Panc1 (cell line): ENCODE measurements at regions not wholly inside any gene's neighbourhood (a gene's known extent, or its start where the extent isn't known, plus 50 kb on each side); places are given as distances from the start of the nearest gene placed in this dataset.

ENCODE experiments used
- POLR2AphosphoS5 ChIP-seq: IDR thresholded peaks from 2 replicates; pipeline ENCODE4 v1.6.1; 2012; ENCODE audit warnings: mild to moderate bottlenecking, low read depth, low read length, moderate library complexity
- SIN3A ChIP-seq: IDR thresholded peaks from 2 replicates; pipeline ENCODE4 v1.6.1; 2012; ENCODE audit warnings: low read depth, mild to moderate bottlenecking, low read length, moderate library complexity, borderline replicate concordance; ENCODE audit not compliant: insufficient read depth
- TCF7L2 ChIP-seq: IDR thresholded peaks from 2 replicates; pipeline ENCODE4 v1.6.1; 2011; ENCODE audit warnings: mild to moderate bottlenecking, low read depth, low read length, inconsistent platforms
- TF ChIP-seq, protein P1 (sequence below): fragments of 450-650 bp; IDR thresholded peaks from 2 replicates; pipeline ENCODE4 v1.5.1; 2017; ENCODE audit warnings: mild to moderate bottlenecking
- TF ChIP-seq, protein P2 (sequence below), 2 experiments: IDR thresholded peaks; 2 replicates each; pipeline ENCODE4 v1.6.1; 2011 to 2012; ENCODE audit warnings: low read depth in 2 of 2, control low read depth in 1 of 2, low read length in 1 of 2, mild to moderate bottlenecking in 1 of 2, moderate library complexity in 1 of 2; ENCODE audit not compliant: insufficient read depth in 1 of 2

DNA sequence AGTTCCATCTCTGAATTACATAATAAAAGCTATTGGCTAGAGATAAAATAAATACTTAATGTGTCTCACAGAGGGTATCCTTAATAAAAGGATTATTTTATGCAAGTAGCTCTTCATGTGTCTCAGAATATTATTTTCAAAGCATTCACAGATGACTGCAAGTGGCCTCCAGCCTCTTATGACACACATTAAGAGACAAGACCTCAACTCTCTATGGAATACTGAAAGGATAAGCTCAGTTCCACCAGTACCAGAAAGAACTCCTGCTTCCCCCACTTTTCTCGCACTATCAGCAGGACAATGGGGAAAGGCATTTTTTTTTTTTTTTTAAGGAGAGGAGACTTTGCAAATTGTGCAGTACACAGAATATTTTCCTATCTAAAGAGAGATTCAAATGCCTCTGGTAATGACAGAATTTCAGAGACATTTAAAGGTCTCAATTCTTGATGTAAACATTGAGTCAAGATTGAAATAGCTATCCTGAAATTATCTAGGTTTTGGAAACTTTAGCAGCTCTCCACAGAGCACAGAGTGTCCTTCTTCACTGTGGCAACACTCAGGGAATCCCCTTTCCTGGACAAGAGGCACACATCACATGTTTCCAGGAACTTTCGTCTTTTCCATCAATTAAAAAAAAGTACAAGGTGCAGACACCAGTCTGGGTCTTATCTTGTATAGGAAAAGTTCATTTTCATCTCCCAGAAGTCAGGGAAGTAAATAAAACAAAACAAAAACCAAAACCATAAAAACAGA lies 122.0 kb upstream of the ANK3 start:
- TF ChIP-seq, protein P1, sequence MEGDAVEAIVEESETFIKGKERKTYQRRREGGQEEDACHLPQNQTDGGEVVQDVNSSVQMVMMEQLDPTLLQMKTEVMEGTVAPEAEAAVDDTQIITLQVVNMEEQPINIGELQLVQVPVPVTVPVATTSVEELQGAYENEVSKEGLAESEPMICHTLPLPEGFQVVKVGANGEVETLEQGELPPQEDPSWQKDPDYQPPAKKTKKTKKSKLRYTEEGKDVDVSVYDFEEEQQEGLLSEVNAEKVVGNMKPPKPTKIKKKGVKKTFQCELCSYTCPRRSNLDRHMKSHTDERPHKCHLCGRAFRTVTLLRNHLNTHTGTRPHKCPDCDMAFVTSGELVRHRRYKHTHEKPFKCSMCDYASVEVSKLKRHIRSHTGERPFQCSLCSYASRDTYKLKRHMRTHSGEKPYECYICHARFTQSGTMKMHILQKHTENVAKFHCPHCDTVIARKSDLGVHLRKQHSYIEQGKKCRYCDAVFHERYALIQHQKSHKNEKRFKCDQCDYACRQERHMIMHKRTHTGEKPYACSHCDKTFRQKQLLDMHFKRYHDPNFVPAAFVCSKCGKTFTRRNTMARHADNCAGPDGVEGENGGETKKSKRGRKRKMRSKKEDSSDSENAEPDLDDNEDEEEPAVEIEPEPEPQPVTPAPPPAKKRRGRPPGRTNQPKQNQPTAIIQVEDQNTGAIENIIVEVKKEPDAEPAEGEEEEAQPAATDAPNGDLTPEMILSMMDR: no peak
- TF ChIP-seq TCF7L2: no peak
- TF ChIP-seq, protein P2, sequence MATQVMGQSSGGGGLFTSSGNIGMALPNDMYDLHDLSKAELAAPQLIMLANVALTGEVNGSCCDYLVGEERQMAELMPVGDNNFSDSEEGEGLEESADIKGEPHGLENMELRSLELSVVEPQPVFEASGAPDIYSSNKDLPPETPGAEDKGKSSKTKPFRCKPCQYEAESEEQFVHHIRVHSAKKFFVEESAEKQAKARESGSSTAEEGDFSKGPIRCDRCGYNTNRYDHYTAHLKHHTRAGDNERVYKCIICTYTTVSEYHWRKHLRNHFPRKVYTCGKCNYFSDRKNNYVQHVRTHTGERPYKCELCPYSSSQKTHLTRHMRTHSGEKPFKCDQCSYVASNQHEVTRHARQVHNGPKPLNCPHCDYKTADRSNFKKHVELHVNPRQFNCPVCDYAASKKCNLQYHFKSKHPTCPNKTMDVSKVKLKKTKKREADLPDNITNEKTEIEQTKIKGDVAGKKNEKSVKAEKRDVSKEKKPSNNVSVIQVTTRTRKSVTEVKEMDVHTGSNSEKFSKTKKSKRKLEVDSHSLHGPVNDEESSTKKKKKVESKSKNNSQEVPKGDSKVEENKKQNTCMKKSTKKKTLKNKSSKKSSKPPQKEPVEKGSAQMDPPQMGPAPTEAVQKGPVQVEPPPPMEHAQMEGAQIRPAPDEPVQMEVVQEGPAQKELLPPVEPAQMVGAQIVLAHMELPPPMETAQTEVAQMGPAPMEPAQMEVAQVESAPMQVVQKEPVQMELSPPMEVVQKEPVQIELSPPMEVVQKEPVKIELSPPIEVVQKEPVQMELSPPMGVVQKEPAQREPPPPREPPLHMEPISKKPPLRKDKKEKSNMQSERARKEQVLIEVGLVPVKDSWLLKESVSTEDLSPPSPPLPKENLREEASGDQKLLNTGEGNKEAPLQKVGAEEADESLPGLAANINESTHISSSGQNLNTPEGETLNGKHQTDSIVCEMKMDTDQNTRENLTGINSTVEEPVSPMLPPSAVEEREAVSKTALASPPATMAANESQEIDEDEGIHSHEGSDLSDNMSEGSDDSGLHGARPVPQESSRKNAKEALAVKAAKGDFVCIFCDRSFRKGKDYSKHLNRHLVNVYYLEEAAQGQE (IDR thresholded peaks at IDR 0.05; ENCODE audit: insufficient read depth in 1 of 2, low read depth in 2 of 2, low read length in 1 of 2): no peak
- no peak for TF ChIP-seq POLR2AphosphoS5
- TF ChIP-seq SIN3A: no peak
